PC-3 (cell line): ENCODE measurements at regions not wholly inside any gene's neighbourhood (a gene's known extent, or its start where the extent isn't known, plus 50 kb on each side); places are given as distances from the start of the nearest gene placed in this dataset.
A peak's percentile ranks its signal among the peaks of the same experiment; 100 is the strongest.

Experiments used
- ATAC-seq: fragments of 200-7000 bp; cut with Tn5 transposase; 2 replicates; pipeline ENCODE4 v1.9.1; 2020; ENCODE audit warnings: mild to moderate bottlenecking, moderate library complexity
- BruUV-seq: library from RNA; stranded (reverse); fragments of 400-500 nt; replicated peaks from 2 replicates; lab custom pipeline; 2021; lab: Mats Ljungman, UMichigan
- CTCF ChIA-PET: fragments of 300-600 bp; sonication (Branson Sonifier 250); formaldehyde crosslinking; loops from one replicate; lab custom pipeline; 2022; ENCODE audit warnings: antibody characterized with exemption; lab: Charles Lee
- POLR2A ChIA-PET: fragments of 300-600 bp; sonication (Branson Sonifier 250); formaldehyde crosslinking; loops from one replicate; lab custom pipeline; 2022; ENCODE audit warnings: antibody characterized with exemption; ENCODE audit not compliant: unreplicated experiment; lab: Charles Lee
- DNase-seq: peaks from one replicate; pipeline ENCODE4 v3.0.0-alpha.2; 2015
- H2AFZ ChIP-seq: fragments of 300-600 bp; sonication (generic); 2 replicates; pipeline ENCODE4 v1.6.0; 2016; ENCODE audit warnings: antibody characterized with exemption, low read length
- H3F3A ChIP-seq: fragments of 300-600 bp; sonication (generic); one replicate; pipeline ENCODE4 v1.6.0; 2017; ENCODE audit warnings: antibody characterized with exemption, low read length, control low read depth, mild to moderate bottlenecking; ENCODE audit not compliant: unreplicated experiment
- H3K27ac ChIP-seq: fragments of 300-600 bp; sonication (generic); 2 replicates; pipeline ENCODE4 v1.5.1; 2016; ENCODE audit warnings: mild to moderate bottlenecking, low read length
- H3K27me3 ChIP-seq: fragments of 300-600 bp; sonication (generic); 2 replicates; pipeline ENCODE4 v1.6.1; 2016; ENCODE audit warnings: low read length, mixed read lengths
- H3K36me3 ChIP-seq: fragments of 300-600 bp; sonication (generic); 2 replicates; pipeline ENCODE4 v1.6.1; 2016; ENCODE audit warnings: low read depth, mixed run types, low read length, mixed read lengths
- H3K4me1 ChIP-seq: fragments of 300-600 bp; sonication (generic); 2 replicates; pipeline ENCODE4 v1.5.1; 2016; ENCODE audit warnings: low read length; ENCODE audit not compliant: insufficient read depth
- H3K4me2 ChIP-seq: fragments of 300-600 bp; sonication (generic); 2 replicates; pipeline ENCODE4 v1.6.0; 2016; ENCODE audit warnings: low read length
- H3K4me3 ChIP-seq: fragments of 300-600 bp; sonication (generic); 2 replicates; pipeline ENCODE4 v1.5.1; 2016; ENCODE audit warnings: mild to moderate bottlenecking, low read length, mixed read lengths
- H3K79me2 ChIP-seq: fragments of 300-600 bp; sonication (generic); 2 replicates; pipeline ENCODE4 v1.6.1; 2017; ENCODE audit warnings: low read length, mixed read lengths
- H3K9ac ChIP-seq: fragments of 300-600 bp; sonication (generic); 2 replicates; pipeline ENCODE4 v1.6.0; 2016; ENCODE audit warnings: mild to moderate bottlenecking, low read length
- H3K9me2 ChIP-seq: fragments of 300-600 bp; sonication (generic); replicated peaks from 2 replicates; pipeline ENCODE4 v1.6.1; 2016; ENCODE audit warnings: mixed run types, low read length, mixed read lengths
- H3K9me3 ChIP-seq: fragments of 300-600 bp; sonication (generic); 2 replicates; pipeline ENCODE4 v1.6.1; 2016; ENCODE audit warnings: low read length, mixed read lengths
- H4K20me1 ChIP-seq: fragments of 300-600 bp; sonication (generic); 2 replicates; pipeline ENCODE4 v1.6.1; 2016; ENCODE audit warnings: low read length, mixed read lengths
- CTCF ChIP-seq: fragments of 300-600 bp; sonication (generic); conservative IDR thresholded peaks from 2 replicates; pipeline ENCODE4 v1.5.1; 2017; ENCODE audit warnings: antibody characterized with exemption, low read depth, mild to moderate bottlenecking, low read length
- EZH2 ChIP-seq: fragments of 300-600 bp; sonication (generic); IDR thresholded peaks from one replicate; pipeline ENCODE4 v1.6.1; 2017; ENCODE audit warnings: antibody characterized with exemption, mild to moderate bottlenecking, low read length; ENCODE audit not compliant: unreplicated experiment
- EZH2phosphoT487 ChIP-seq: fragments of 300-600 bp; sonication (generic); IDR thresholded peaks from 2 replicates; pipeline ENCODE4 v1.6.1; 2018; ENCODE audit warnings: mild to moderate bottlenecking, antibody characterized with exemption, low read length, borderline replicate concordance
- intact Hi-C: fragments of 100-400 bp; cut with micrococcal nuclease; formaldehyde crosslinking; loops from 2 replicates; pipeline ENCODE4 v1.9.0; 2023

- ATAC-seq (peak; percentile 77), DNase-seq (peak; percentile 75)
- peak overlapping the region; percentile 26 for H3K4me3 ChIP-seq
- H3K27ac ChIP-seq: peak overlapping the region; percentile 63
- no peaks in the 10 kb centered on the region for H3K27me3 ChIP-seq
- peak overlapping the region; percentile 66 for H3K4me2 ChIP-seq
- H3K79me2 ChIP-seq: no peaks in the 10 kb centered on the region
- no peak for TF ChIP-seq EZH2
- no peak for TF ChIP-seq CTCF
- TF ChIP-seq EZH2phosphoT487: no peak
- peaks cover 41% of the 10 kb centered on the region for H3K4me1 ChIP-seq
- no peaks in the 10 kb centered on the region for H4K20me1 ChIP-seq
- H3F3A ChIP-seq: no peaks in the 10 kb centered on the region
- peak overlapping the region; percentile 2; the same call in 1 of the 2 replicates for H3K9ac ChIP-seq
- ChIA-PET POLR2A (interaction anchor here (0.5 kb wide), 2 partner anchors 48 to 453 kb away, joined by 3 to 6 read pairs; partner anchors contain the start of gene MIPOL1), CTCF (interaction anchor here (1.1 kb wide), 1 partner anchor 9 kb away, joined by 3 read pairs; no protein-coding TSS in a partner anchor)
- H3K9me3 ChIP-seq: no peaks in the 10 kb centered on the region
- BruUV-seq: no TSS peak
- no peaks in the 10 kb centered on the region for H3K9me2 ChIP-seq
- 0 out of 2 replicates have a peak overlapping the region, but pooled peaks have one; percentile 1 for H2AFZ ChIP-seq
- intact Hi-C loops: no loop called here
- H3K36me3 ChIP-seq: no peaks in the 10 kb centered on the region
These were observed 55.1 kb downstream of the TTC6 start for GRCh38 chr14:37650356-37651037.

- Histone ChIP-seq H3K9me3 (no peaks in the 10 kb centered on the region), H3K4me1 (peaks cover 48% of the 10 kb centered on the region), H3K9ac (no peak overlapping the region), H3K36me3 (no peaks in the 10 kb centered on the region), H3K4me3 (no peak overlapping the region), H3K4me2 (no peak overlapping the region), H3K27ac (no peak overlapping the region), H3F3A (no peaks in the 10 kb centered on the region), H4K20me1 (no peaks in the 10 kb centered on the region), H3K27me3 (no peaks in the 10 kb centered on the region), H2AFZ (no peak overlapping the region), H3K79me2 (no peaks in the 10 kb centered on the region), H3K9me2 (no peaks in the 10 kb centered on the region)
- DNase-seq (no peak), ATAC-seq (no peak)
- ChIA-PET POLR2A (no interaction called here), CTCF (no interaction called here)
- BruUV-seq: no TSS peak
- intact Hi-C loops: no loop called here
- TF ChIP-seq CTCF (no peak), EZH2 (no peak), EZH2phosphoT487 (no peak)
These were observed 56.6 kb downstream of the TTC6 start for GRCh38 chr14:37652042-37652441.

- intact Hi-C loops: loop anchor here (2.0 kb wide), 1 partner anchor 15 kb away; no protein-coding TSS in a partner anchor
- peak overlapping the region; percentile 5; the same call in 1 of the 2 replicates for H3K9ac ChIP-seq
- no TSS peak for BruUV-seq
- H3K27ac ChIP-seq: peak overlapping the region; percentile 60
- H3K36me3 ChIP-seq: no peaks in the 10 kb centered on the region
- 0 out of 2 replicates have a peak overlapping the region, but pooled peaks have one; percentile 22 for H3K4me3 ChIP-seq
- H3K4me1 ChIP-seq: peaks cover 52% of the 10 kb centered on the region
- H2AFZ ChIP-seq: 0 out of 2 replicates have a peak overlapping the region, but pooled peaks have one; percentile 4
- no peaks in the 10 kb centered on the region for H3K9me3 ChIP-seq
- H4K20me1 ChIP-seq: no peaks in the 10 kb centered on the region
- POLR2A ChIA-PET: interaction anchor here (0.6 kb wide), 1 partner anchor 59 kb away, joined by 5 read pairs; no protein-coding TSS in a partner anchor
- H3F3A ChIP-seq: peaks cover 4% of the 10 kb centered on the region
- no peaks in the 10 kb centered on the region for H3K79me2 ChIP-seq
- H3K27me3 ChIP-seq: no peaks in the 10 kb centered on the region
- CTCF ChIA-PET: no interaction called here
- TF ChIP-seq CTCF: no peak
- TF ChIP-seq EZH2phosphoT487: no peak
- TF ChIP-seq EZH2: no peak
- peak overlapping the region; percentile 65 for H3K4me2 ChIP-seq
- H3K9me2 ChIP-seq: no peaks in the 10 kb centered on the region
- peak; percentile 65 for ATAC-seq
- DNase-seq: peak; percentile 82
These were observed 60.0 kb downstream of the TTC6 start for GRCh38 chr14:37655418-37655817.
